GM04503 (cell line): ENCODE measurements at regions not wholly inside any gene's neighbourhood (a gene's known extent, or its start where the extent isn't known, plus 50 kb on each side); places are given as distances from the start of the nearest gene placed in this dataset.

Experiments
- DNase-seq: peaks from one replicate; pipeline ENCODE4 v3.0.0-alpha.2; 2012; ENCODE audit warnings: low read depth

DNA sequence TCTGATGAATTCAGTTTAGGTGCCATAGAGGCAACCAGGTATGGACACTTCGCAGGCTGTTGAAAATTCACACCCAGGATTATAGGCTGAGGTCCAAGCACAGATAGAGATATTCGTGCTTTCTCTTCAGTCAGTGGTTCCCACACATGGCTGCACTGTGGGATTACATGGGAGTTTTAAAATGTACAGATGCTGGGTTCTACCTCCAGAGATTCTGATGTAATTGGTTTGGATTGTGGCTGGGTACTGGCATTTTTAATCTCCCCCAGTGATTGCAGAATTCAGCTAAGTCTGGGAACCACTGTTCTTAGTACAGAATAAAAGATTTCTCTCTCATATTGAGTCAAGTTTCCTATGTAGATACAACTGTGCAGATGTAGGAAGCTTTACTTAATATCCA, 91.6 kb downstream of the FOXB1 start:
- no peak for DNase-seq

DNA sequence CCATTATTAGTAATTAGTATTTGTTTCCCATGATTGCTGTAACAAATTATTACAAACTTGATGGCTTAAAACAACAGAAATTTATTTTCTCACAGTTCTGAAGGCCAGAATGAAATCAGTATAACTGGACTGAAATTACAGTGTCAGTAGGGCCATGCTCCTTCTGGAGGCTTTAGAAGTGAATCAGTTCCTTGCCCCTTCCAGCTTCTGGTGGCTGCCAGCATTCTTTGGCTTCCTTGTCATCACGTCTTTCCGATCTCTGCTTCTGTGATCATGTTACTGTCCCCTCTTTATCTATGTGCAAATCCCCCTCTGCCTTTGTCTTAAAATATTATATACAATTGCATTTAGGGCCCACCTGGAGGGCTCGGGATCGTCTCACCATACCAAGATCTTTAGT, 92.0 kb downstream of the FOXB1 start:
- no peak for DNase-seq

DNA sequence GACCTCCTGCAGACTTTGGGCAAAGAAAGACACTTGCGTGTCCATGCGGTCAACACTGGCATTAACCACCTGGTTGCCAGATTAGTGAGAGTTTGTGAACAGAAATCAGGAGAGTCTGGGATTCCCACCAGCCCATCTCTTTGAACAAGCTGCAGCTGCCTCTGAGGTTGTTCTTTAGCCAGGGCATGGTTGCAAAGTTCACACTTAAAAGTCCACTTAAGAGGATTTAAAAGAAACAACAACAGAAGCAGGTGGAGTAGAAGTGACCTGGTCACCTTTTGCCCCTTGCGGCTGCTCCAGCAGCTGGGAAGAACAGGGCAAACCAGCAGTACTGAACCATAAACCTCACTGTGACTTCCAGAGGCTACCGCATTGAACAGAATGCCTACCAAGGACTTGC, 97.3 kb downstream of the FOXB1 start:
- DNase-seq: no peak

DNA sequence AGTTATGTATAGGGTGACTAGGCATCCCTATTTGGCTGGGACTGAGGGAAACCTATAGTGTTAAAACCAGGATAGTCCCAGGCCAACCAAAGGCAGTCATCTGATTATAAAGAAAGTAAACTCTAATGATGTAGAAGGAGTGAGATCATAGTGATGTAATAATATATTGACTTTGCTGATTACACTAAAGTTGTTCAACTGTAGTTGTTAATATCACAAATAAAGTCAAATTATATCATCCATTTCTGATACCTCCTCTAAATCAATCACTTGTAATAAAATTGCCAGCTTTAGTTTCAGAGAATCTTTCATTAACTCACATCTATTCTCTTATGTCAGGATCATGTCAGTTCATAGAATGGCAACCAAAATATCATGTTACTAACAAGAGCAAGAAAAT, 98.6 kb downstream of the FOXB1 start:
- no peak for DNase-seq

DNA sequence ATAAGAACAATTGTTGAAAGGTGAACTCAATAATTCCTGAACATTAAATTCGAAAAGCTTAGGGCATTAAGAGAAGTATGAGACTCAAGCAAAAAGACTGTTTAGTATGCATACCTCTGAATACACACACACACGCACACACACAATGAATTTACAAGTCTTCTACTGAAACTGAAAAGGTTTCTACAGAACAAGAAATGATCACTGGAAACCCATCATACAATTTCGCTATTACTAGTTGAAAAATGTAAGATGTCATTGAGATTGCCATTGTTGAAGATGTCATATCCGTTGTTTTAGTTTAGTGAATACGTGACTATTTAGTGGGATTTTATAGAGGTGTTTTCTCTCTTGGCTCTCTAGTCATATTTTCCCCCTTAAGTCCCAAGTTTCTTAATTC, 106.8 kb downstream of the FOXB1 start:
- DNase-seq: no peak

DNA sequence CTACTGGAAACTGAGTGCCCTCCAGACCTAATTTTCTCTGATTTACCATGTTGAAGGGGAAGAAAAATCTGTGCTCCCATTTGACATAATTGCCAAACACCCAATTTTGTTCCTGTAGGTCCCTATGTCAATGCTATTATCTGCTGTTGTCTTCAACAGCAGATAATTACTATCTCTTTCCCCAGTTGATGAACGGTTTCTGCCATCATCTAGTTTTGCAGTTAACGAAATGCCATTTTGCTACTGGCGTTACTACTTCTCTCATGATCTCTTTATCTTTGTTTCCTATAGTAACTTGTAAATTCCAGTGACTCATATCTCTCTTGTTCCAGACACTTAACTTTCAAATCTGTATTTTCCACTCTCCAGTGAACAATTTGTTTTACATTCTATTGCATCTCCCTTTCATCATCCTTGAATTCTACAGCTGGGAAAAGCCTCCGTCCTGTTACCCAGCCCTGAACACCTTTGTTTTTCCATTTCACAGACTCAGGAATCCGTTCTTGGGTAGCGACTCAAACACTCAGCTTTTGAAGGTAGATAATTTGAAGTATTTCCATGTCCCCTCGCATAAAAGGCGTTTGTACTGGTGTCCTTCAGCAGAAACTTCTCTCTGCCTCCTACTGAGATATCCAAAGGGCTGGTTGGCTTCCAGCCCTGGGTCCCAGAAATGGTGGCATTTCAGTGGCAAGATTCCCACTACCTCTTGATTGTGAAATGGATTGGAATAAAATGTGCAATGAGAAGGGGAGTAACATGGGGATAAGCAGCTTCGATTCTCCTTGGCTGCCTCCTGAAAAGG, 111.7 kb downstream of the FOXB1 start:
- no peak for DNase-seq

DNA sequence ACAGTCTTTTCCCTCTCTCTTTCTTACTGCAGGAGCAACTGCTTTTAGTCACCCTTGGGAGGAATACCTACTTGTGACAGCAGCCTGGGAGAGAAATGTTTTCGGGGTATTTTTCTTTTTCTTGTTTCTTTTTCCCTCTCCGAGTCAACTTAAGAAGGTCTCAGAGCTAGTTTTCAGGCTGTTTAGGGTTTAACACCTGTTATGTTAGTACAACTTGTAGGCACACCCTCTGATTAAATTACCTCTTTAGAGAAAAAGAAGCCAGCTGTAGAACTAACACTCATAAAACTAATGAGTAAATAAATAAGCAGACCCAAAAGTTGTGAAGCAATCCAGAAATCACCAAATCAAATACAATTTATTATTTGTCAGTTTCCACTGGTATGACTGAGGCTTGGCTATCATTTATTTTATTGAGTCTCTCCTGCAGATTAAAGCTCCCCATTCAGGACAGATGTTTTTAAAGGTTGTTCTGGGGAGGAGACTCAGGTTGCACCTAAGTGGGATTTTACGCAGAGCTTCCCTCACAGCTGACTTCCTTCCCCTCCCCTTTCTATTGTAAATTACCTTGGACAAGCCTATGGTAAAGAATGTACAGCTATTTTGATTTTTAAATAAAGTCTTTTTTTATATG, 112.5 kb downstream of the FOXB1 start:
- no peak for DNase-seq

DNA sequence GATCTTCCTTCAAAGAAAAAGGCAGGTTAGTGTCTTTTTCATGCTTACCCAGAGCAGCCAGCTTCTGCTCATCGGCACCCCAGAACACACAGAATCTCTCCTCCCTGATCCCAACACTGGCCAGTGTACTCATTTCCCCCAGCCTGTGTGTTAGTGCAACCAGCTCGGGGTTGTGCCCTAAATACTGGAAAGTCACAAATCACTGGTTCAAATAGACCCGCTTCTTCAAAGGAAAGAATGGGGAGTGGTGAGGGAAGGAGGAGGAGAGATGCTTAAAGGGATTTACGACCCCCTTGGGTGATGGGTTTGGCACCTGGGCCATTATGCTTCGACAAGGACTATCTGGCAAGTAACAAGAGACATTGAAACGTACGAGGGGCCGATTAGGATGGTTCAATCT, 114.0 kb downstream of the FOXB1 start:
- no peak for DNase-seq

DNA sequence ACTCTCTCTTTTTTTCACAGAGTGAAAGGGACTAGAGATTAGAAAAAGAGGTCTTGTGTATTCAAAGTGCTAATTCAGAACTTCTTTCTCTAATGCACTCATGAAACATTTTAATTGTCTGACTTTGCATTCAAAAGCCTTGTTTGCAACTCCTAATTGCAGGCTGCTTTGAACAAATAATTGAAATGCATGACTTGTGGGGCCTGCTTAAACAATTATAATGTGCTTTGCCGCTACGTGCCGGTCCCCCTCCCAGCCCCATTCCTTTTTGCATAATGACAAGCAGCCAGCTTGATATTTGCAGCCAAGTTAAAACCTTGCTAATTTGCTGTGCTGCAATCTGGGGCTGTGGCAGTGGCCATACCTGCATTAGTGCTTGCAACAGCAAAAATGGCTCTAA, 114.5 kb downstream of the FOXB1 start:
- no peak for DNase-seq

DNA sequence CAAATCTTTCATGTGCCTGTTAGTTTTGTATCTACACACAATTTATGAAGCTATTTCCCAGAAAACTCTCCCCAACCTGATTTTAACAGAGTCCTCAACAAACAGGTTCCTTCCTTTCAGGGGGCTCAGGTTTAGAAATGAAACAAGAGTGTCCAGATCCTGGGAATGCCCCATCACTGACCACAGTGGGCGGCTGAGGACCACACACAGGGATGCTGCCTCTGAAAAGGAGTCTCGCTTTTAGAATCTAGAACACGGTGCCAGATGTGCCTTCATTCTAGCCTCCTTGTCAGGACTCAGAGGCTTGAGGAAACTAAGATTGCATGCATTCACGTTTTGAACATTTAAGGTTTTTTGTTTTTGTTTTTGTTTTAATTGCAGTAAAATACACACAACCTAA, 115.0 kb downstream of the FOXB1 start:
- DNase-seq: no peak

DNA sequence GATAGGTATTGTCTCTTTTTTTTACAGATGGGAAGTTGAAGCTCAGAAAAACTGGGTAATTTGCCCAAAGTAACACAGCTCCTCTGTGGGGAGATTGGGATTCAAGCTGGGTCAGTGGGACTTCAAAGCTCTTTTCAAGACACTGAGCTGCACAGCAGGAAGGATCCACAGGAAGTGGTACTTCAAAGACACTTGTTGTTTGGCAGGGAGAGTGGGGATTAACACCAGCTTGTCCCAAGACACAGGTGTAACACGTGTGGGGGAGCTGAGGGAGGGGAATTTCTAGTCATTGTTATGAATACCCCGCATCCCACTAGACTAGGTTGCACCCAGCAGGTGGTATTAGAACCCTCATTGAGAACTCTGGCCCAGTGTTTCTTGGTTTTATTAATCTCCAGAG, 116.0 kb downstream of the FOXB1 start:
- DNase-seq: no peak

DNA sequence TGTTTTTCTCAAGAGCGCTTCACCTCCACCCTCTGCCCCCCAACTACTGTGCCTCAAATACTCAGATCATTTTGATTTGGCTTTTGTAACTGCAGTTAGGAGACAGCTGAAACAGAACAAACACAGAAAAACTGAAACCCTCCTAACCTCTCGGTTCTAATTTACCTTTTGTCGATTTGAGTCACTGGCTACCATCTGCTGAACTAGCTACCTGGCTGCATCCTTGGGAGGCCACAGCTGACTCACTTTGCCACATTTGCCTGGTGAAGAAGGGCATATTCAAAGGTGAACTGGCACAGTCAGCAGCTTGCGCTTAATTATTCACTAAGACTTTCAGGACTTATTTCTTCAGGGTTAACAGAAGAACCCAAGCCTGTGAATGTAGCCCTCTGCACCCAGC, 117.7 kb downstream of the FOXB1 start:
- no peak for DNase-seq

DNA sequence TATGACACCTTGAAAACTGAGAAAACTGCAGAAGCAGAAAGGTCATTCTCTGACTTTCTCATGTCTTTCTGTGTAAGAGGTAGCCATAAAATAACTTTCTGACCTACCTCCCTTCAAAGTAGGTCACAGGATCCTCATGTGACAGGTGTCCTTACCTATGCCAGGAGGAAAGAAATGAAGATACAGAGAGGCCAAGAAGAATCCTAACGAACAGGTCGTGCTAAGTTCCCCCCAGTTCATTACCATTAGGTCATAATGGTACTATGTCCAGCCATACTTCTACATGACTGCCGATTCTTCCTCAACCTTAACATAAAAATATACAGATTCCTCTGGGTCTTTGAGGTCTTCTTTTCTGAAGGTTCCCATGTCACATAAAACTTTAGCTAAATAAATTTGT, 118.6 kb downstream of the FOXB1 start:
- DNase-seq: no peak

DNA sequence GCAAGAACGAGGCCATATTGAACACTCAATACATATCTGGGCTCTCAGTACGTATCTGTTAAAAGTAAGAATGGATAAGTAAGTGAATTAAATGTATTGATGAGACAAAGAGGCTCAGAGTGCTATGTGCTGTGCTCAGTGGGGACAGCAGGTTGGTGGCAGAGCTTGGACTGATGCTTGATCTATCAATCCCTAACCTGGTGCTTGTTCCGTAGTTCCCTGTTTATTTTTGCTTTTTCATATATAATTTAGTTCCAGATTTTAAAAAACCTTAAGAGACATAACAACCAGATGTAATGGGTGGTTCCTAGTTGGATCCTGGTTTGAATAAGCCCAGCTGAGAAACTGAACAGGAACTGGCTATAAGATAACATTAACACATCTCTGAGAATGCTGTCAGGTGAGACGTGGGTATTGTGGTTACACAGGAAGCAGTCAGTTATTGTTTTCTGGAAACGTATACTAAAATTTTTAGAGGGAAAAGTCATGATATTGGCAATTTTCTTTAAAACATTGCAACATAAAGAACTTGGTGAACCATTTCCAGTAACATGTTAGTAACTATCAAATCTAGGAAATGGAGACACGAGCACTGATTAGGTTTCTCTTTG, 120.5 kb downstream of the FOXB1 start:
- DNase-seq: no peak

DNA sequence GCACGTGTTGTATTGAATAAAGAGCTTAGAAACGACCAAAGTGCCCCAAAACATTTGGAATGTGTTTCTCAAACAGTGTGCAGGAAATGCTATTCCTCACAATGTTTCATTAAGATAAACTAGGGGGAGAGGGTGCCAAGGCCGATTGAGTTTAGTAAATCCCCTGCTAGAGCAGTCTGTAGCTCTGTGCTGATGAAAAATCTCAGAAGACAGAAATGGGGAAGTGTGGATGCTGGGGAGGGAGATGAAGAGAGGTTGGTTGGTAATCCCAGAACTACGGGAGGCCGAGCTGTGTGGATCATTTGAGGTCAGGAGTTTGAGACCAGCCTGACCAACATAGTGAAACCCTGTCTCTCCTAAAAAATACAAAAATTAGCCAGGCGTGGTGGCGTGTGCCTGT, 121.2 kb downstream of the FOXB1 start:
- DNase-seq: no peak

DNA sequence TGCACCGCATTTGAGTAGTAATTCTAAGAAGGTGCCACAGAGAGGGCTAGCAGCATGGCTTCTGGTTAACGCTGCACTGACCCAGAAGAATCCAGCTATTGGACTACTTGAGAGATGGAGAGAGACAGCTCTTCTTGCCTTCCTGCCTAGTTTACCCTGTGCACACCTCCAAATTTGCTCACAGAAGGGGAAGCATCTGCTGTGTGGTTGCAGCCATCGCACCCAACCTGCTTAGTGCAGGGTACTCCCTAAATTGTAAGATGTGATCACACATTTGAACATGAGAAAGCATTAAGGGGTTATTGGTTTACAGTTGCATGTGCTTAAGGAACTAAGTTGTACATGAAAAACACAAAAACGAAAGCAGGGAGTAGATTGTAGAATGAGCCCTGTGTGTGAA, 122.1 kb downstream of the FOXB1 start:
- no peak for DNase-seq

DNA sequence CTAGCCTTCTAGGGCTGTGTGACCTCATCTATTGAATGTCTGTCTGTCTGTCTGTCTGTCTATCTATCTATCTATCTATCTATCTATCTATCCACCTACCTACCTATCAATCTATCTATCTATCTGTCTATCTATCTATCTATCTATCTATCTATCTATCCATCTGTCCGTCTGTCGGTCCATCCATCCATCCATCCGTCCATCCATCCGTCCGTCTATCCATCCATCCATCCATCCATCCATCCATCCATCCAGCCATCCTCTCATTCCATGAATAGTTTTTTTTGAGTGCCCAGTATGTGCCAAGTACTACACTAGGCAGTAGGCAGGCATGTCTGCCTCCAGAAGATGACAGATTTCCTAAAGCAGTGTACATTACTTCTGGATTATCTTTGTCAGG, 122.5 kb downstream of the FOXB1 start:
- no peak for DNase-seq

DNA sequence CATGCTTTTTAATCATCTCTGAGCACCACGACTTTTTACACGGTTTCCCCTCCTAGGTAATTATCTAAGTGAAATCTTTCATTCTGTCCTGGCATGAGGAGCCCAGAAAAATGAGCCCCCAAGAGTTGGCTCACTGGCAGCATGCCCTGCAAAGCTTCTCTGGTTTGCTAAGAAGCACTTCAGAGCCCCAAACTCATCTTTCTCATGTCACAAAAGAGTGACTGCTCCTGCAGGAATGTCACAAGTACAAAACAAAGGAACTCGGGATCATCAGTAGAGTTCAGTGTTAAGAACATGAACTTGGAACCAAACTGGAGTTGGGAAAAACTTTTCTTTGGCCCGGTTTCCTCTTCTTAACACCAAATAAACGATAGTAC, 123.9 kb downstream of the FOXB1 start:
- DNase-seq: no peak

DNA sequence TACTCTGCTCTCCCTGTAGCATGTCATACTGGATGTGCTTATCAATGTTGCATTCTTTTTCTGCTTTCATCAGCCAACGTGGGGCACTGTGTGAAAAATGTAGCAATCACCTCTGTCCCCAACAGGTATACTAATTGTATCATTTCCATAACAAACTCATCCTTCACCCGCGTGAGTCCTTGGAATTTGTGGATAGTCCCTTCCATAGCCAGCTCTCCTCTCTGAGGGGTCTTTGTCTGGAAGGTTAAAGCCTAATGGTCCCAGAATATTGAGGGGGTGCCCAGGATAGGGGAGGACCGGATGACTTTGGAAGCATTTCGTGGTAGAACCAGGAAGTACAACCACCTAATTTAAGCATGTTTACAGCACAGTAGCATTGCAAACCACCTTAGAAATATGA, 124.6 kb downstream of the FOXB1 start:
- DNase-seq: no peak

DNA sequence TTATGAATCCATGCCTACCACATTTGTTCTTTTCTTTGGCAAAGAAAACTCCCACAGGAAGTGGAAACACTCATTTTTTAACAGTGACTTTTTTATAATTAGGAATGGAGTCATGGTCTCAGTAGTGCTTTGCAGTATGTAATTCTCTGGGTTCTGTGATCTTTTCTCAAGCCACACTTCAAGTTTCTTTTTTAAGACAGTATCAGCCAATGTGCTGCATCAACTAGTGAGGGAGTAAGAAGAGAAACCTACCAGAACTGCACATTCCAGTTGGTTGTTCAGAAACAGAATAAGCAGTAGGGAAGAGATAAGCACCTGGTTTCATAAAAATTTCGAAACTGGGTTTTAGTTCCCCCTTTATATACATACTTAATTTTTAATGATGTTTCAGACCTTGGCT, 126.3 kb downstream of the FOXB1 start:
- no peak for DNase-seq

DNA sequence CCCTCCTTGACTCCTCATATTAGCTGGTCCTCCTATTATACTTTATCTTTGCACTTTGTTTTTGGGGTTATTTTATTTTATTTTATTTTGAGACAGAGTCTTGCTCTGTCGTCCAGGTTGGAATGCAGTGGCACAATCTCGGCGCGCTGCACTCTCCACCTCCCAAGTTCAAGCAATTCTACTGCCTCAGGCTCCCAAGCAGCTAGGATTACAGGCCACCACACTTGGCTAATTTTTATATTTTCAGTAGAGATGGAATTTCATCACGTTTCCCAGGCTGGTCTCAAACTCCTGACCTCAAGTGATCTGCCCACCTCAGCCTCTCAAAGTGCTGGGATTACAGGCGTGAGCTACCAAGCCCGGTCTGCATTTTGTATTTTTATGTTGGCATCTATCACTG, 126.7 kb downstream of the FOXB1 start:
- DNase-seq: no peak

DNA sequence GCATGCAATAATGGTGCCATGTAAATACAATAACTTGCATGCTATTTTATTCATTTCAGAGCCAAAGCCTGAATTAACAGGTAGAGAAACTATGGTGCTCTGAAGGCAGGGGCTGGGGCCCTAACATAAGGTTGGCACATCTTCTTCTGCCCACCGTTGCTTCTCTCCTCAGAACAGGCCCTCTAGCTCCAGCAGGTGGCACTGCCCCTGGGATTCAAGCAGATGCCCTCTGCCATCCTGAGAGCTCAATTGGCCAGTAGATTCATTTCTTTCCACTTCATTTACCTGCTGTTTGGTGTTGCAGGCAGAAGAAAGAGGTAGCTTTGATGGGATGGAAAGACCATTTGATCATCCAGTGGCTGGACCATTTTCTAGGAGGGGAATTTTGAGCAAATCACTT, 130.5 kb downstream of the FOXB1 start:
- DNase-seq: no peak

DNA sequence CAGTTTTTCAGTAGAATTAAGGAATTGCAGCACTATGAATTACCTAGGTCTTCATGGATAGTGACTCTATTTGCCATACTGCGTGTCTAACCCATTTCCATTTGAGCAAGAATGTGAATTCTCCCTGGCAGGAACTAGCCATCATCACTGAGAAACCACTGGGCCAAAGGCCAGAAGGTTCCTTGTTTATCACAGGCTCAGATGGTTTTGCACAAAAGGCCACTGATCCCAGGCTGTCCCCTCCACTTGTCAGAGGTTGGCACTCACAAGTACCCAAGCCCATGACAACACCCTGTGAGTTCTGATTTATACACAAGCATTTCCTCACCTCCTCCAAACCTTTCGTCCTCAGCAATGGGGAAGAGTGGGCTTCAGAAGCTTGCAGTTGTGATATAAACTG, 131.8 kb downstream of the FOXB1 start:
- DNase-seq: no peak
